ENCODE measurements at regions not wholly inside any gene's neighbourhood (a gene's known extent, or its start where the extent isn't known, plus 50 kb on each side); places are given as distances from the start of the nearest gene placed in this dataset.

DNA sequence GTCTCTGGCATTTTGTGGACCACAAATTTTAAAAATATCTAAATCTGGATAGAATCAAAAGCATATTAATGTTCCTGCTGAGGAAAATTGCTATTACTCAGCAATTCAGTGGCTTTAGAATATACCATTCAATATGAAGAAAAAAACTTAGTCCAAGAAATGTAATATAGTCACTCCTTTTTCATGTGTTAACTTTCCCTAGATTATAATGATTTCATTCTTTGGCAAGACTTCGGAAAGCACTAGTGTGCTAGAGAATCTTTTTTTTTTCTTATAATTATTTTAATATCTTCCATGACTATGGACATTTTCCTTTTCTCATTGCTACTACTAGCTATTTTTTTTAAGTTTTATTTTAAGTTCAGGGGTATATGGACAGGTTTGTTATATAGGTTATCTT is 102.4 kb upstream of the FAM174A start:
- Histone ChIP-seq H3K4me3 (ENCODE audit: low read length) (no peak overlapping the region), H3F3A (ENCODE audit: control insufficient read depth, insufficient read depth) (no peaks in the 10 kb centered on the region), H3K79me2 (ENCODE audit: control insufficient read depth, low read length) (no peaks in the 10 kb centered on the region), H3K9me2 (replicated peaks; ENCODE audit: control insufficient read depth, low read length) (no peaks in the 10 kb centered on the region), H3K27me3 (ENCODE audit: control insufficient read depth, low read length) (no peaks in the 10 kb centered on the region), H3K9me3 (ENCODE audit: control insufficient read depth, insufficient read depth, low read length) (no peaks in the 10 kb centered on the region), H3K36me3 (ENCODE audit: control insufficient read depth, low read length) (no peaks in the 10 kb centered on the region), H3K4me1 (ENCODE audit: control insufficient read depth, low read length) (no peaks in the 10 kb centered on the region), H3K4me2 (ENCODE audit: low read length) (no peak overlapping the region), H3K27ac (ENCODE audit: low read depth, low read length) (no peak overlapping the region), H4K20me1 (ENCODE audit: control insufficient read depth, insufficient read depth, low read depth, low read length) (no peaks in the 10 kb centered on the region)
- no peak for TF ChIP-seq EZH2phosphoT487 (IDR thresholded peaks at IDR 0.05; ENCODE audit: borderline replicate concordance, low read length)

- TF ChIP-seq EZH2phosphoT487 (IDR thresholded peaks at IDR 0.05; ENCODE audit: borderline replicate concordance, low read length) (no peak), CTCF (IDR thresholded peaks at IDR 0.05; ENCODE audit: low read depth, low read length, poor library complexity, severe bottlenecking) (peak; percentile 79)
- Histone ChIP-seq H3F3A (ENCODE audit: control insufficient read depth, insufficient read depth) (no peaks in the 10 kb centered on the region), H3K36me3 (ENCODE audit: control insufficient read depth, low read length) (no peaks in the 10 kb centered on the region), H3K27me3 (ENCODE audit: control insufficient read depth, low read length) (no peaks in the 10 kb centered on the region), H3K4me1 (ENCODE audit: control insufficient read depth, low read length) (no peaks in the 10 kb centered on the region), H3K4me2 (ENCODE audit: low read length) (no peak overlapping the region), H3K27ac (ENCODE audit: low read depth, low read length) (no peak overlapping the region), H3K4me3 (ENCODE audit: low read length) (no peak overlapping the region), H4K20me1 (ENCODE audit: control insufficient read depth, insufficient read depth, low read depth, low read length) (no peaks in the 10 kb centered on the region), H3K79me2 (ENCODE audit: control insufficient read depth, low read length) (no peaks in the 10 kb centered on the region), H3K9me2 (replicated peaks; ENCODE audit: control insufficient read depth, low read length) (no peaks in the 10 kb centered on the region), H3K9me3 (ENCODE audit: control insufficient read depth, insufficient read depth, low read length) (no peaks in the 10 kb centered on the region)
Measured at GRCh38 chr5:100430268-100431195, 104.6 kb upstream of the FAM174A start.

DNA sequence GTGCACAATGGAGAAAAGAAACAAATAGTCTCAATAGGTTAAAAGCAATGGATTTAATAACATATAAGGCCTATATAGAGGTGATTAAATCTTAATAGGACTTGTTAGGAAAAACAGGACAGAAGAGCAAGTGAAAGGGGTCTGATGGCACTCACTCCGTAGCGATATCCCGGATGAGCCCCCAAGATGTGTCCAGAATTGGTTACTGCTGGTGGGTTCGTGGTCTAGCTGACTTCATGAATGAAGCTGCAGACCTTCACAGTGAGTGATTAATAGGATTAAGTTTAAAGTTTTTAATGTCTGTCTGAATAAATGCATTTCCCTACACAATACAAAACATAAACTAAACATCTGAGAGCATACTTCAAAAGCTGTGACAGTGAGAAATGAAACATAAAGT is 110.4 kb upstream of the FAM174A start:
- Histone ChIP-seq H4K20me1 (ENCODE audit: control insufficient read depth, insufficient read depth, low read depth, low read length) (no peaks in the 10 kb centered on the region), H3K4me3 (ENCODE audit: low read length) (no peak overlapping the region), H3F3A (ENCODE audit: control insufficient read depth, insufficient read depth) (no peaks in the 10 kb centered on the region), H3K79me2 (ENCODE audit: control insufficient read depth, low read length) (no peaks in the 10 kb centered on the region), H3K36me3 (ENCODE audit: control insufficient read depth, low read length) (no peaks in the 10 kb centered on the region), H3K9me2 (replicated peaks; ENCODE audit: control insufficient read depth, low read length) (no peaks in the 10 kb centered on the region), H3K4me2 (ENCODE audit: low read length) (no peak overlapping the region), H3K4me1 (ENCODE audit: control insufficient read depth, low read length) (no peaks in the 10 kb centered on the region), H3K9me3 (ENCODE audit: control insufficient read depth, insufficient read depth, low read length) (no peaks in the 10 kb centered on the region; the same call in 1 of the 2 replicates), H3K27me3 (ENCODE audit: control insufficient read depth, low read length) (no peaks in the 10 kb centered on the region), H3K27ac (ENCODE audit: low read depth, low read length) (no peak overlapping the region)
- TF ChIP-seq CTCF (IDR thresholded peaks at IDR 0.05; ENCODE audit: low read depth, low read length, poor library complexity, severe bottlenecking) = no peak
- no peak for TF ChIP-seq EZH2phosphoT487 (IDR thresholded peaks at IDR 0.05; ENCODE audit: borderline replicate concordance, low read length)

DNA sequence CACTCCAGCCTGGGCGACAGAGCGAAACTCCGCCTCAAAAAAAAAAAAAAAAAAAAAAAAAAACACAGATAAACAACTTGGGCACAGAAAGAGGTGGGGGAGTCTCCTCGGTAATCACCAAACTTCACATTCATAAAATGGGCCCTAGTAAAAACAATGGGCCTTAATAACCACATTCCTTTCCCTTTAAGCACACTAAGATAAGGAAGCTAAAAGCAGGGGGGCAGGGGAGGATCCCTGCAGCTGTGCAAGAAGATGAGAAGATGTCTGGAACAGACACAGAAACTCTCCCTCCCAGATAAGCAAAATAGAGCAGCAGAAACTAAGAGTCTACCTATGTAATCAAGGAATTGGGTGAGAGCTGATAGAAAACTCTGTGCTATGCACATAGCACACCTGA is 111.2 kb upstream of the FAM174A start:
- H3K36me3 ChIP-seq (ENCODE audit: control insufficient read depth, low read length) = no peaks in the 10 kb centered on the region
- no peaks in the 10 kb centered on the region for H3K79me2 ChIP-seq (ENCODE audit: control insufficient read depth, low read length)
- no peaks in the 10 kb centered on the region; the same call in 1 of the 2 replicates for H3K9me3 ChIP-seq (ENCODE audit: control insufficient read depth, insufficient read depth, low read length)
- H3K27me3 ChIP-seq (ENCODE audit: control insufficient read depth, low read length) = no peaks in the 10 kb centered on the region
- H4K20me1 ChIP-seq (ENCODE audit: control insufficient read depth, insufficient read depth, low read depth, low read length) = no peaks in the 10 kb centered on the region
- no peaks in the 10 kb centered on the region for H3K4me1 ChIP-seq (ENCODE audit: control insufficient read depth, low read length)
- no peaks in the 10 kb centered on the region for H3F3A ChIP-seq (ENCODE audit: control insufficient read depth, insufficient read depth)
- no peak overlapping the region for H3K4me2 ChIP-seq (ENCODE audit: low read length)
- no peaks in the 10 kb centered on the region for H3K9me2 ChIP-seq (replicated peaks; ENCODE audit: control insufficient read depth, low read length)
- no peak overlapping the region for H3K4me3 ChIP-seq (ENCODE audit: low read length)
- no peak overlapping the region for H3K27ac ChIP-seq (ENCODE audit: low read depth, low read length)
- TF ChIP-seq EZH2phosphoT487 (IDR thresholded peaks at IDR 0.05; ENCODE audit: borderline replicate concordance, low read length) (no peak), CTCF (IDR thresholded peaks at IDR 0.05; ENCODE audit: low read depth, low read length, poor library complexity, severe bottlenecking) (no peak)
